PC-9 (cell line): ENCODE measurements at regions not wholly inside any gene's neighbourhood (a gene's known extent, or its start where the extent isn't known, plus 50 kb on each side); places are given as distances from the start of the nearest gene placed in this dataset.

Experiments used
- BruUV-seq: library from RNA; stranded (reverse); fragments of 400-500 nt; replicated peaks from 2 replicates; lab custom pipeline; 2021; lab: Mats Ljungman, UMichigan
- CTCF ChIA-PET: fragments of 300-600 bp; sonication (Branson Sonifier 250); formaldehyde crosslinking; loops from one replicate; lab custom pipeline; 2022; ENCODE audit warnings: antibody characterized with exemption; lab: Charles Lee
- POLR2A ChIA-PET: fragments of 300-600 bp; sonication (Branson Sonifier 250); formaldehyde crosslinking; loops from one replicate; lab custom pipeline; 2022; ENCODE audit warnings: antibody characterized with exemption; ENCODE audit not compliant: unreplicated experiment; lab: Charles Lee
- DNase-seq, 2 experiments: peaks; one replicate each; pipeline versions ENCODE4 v3.0.0 to v3.0.0-alpha.2; 2015 to 2022; ENCODE audit warnings: mixed read lengths in 1 of 2
- H2AFZ ChIP-seq: fragments of 200-600 bp; sonication (generic); 2 replicates; pipeline ENCODE4 v1.8.1; 2017; ENCODE audit warnings: antibody characterized with exemption
- H3F3A ChIP-seq: fragments of 200-600 bp; sonication (generic); 2 replicates; pipeline ENCODE4 v1.8.1; 2017; ENCODE audit warnings: antibody characterized with exemption, mild to moderate bottlenecking, low read depth; ENCODE audit not compliant: insufficient read depth
- H3K27ac ChIP-seq: fragments of 200-600 bp; sonication (generic); 2 replicates; pipeline ENCODE4 v1.6.1; 2016; ENCODE audit warnings: mixed run types
- H3K27me3 ChIP-seq: fragments of 200-600 bp; sonication (generic); 2 replicates; pipeline ENCODE4 v1.6.1; 2016; ENCODE audit warnings: low read depth, mixed run types; ENCODE audit not compliant: insufficient read depth
- H3K36me3 ChIP-seq: fragments of 200-600 bp; sonication (generic); 2 replicates; pipeline ENCODE4 v1.6.1; 2016; ENCODE audit warnings: low read depth, mixed run types
- H3K4me1 ChIP-seq: fragments of 200-600 bp; sonication (generic); replicated peaks from 2 replicates; pipeline ENCODE4 v1.6.1; 2016; ENCODE audit warnings: mixed run types; ENCODE audit not compliant: insufficient read depth
- H3K4me2 ChIP-seq: fragments of 200-600 bp; sonication (generic); 2 replicates; pipeline ENCODE4 v1.6.1; 2017; ENCODE audit warnings: mixed run types
- H3K4me3 ChIP-seq: fragments of 200-600 bp; sonication (generic); 2 replicates; pipeline ENCODE4 v1.6.1; 2016; ENCODE audit warnings: mixed run types
- H3K79me2 ChIP-seq: fragments of 200-600 bp; sonication (generic); 2 replicates; pipeline ENCODE4 v1.6.1; 2017; ENCODE audit warnings: low read depth, mixed run types
- H3K9me2 ChIP-seq: fragments of 200-600 bp; sonication (generic); 2 replicates; pipeline ENCODE4 v1.8.1; 2017; ENCODE audit warnings: mild to moderate bottlenecking; ENCODE audit not compliant: insufficient read depth
- H3K9me3 ChIP-seq: fragments of 200-600 bp; sonication (generic); 2 replicates; pipeline ENCODE4 v1.8.1; 2016; ENCODE audit warnings: low read depth; ENCODE audit not compliant: insufficient read depth
- H4K20me1 ChIP-seq: fragments of 200-600 bp; sonication (generic); 2 replicates; pipeline ENCODE4 v1.8.1; 2017; ENCODE audit not compliant: insufficient read depth
- EZH2 ChIP-seq: fragments of 200-600 bp; sonication (generic); IDR thresholded peaks from 2 replicates; pipeline ENCODE4 v1.8.0; 2017; ENCODE audit warnings: antibody characterized with exemption, low read depth
- intact Hi-C: fragments of 100-400 bp; cut with micrococcal nuclease; formaldehyde crosslinking; loops from one replicate; pipeline ENCODE4 v1.10.0; 2022; ENCODE audit not compliant: unreplicated experiment
- TF ChIP-seq, protein P1 (sequence below): fragments of 200-600 bp; sonication (generic); conservative IDR thresholded peaks from 2 replicates; pipeline ENCODE4 v1.6.1; 2017; ENCODE audit warnings: mixed run types, antibody characterized with exemption, mild to moderate bottlenecking, moderate library complexity

DNA sequence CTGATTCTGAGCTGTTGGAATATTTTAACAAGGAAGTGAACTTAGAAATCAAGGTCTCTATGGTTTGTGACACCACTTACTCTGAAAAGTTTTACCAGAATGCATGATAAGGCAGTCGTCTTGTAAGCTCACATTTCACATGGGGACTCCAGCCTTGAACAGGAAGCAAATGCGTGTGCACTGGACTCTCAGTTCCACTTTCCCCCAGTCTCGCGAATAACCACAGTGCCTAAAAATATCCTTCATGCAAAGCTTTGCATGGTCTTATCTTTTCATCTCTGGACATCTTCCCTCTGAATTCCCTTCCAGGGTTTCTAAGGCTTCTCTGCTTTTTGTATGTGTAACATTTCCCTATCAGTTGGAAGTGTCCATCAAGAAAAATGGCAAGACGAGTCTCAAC, 581.8 kb downstream of the NLGN4X start:
- POLR2A ChIA-PET, result no interaction called here

DNA sequence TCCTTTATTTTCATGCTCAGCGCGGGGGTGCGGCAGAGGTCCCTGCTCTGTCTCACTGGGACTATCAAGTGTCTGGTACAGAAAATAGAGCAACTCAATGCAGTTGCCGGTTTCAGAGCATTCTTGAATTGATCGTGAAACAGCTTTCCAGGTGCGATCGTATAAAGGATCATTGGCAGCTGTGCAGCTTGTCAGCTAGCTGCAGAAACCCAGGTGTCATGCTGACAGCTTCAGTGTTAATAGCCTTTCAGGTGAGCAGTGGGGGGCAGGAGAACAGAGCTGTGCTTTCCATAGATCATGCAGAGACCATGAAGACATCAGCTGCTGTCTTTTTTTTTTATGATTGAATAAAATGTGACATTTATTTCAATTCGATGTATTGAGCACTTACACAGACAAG, 583.9 kb downstream of the NLGN4X start:
- intact Hi-C loops, result no loop called here
- no peak for TF ChIP-seq EZH2
- TF ChIP-seq, protein P1, sequence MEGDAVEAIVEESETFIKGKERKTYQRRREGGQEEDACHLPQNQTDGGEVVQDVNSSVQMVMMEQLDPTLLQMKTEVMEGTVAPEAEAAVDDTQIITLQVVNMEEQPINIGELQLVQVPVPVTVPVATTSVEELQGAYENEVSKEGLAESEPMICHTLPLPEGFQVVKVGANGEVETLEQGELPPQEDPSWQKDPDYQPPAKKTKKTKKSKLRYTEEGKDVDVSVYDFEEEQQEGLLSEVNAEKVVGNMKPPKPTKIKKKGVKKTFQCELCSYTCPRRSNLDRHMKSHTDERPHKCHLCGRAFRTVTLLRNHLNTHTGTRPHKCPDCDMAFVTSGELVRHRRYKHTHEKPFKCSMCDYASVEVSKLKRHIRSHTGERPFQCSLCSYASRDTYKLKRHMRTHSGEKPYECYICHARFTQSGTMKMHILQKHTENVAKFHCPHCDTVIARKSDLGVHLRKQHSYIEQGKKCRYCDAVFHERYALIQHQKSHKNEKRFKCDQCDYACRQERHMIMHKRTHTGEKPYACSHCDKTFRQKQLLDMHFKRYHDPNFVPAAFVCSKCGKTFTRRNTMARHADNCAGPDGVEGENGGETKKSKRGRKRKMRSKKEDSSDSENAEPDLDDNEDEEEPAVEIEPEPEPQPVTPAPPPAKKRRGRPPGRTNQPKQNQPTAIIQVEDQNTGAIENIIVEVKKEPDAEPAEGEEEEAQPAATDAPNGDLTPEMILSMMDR, result no peak

More for the DNA sequence above, 581.8 kb downstream of the NLGN4X start:
- Histone ChIP-seq H3K9me2 (no peaks in the 10 kb centered on the region), H3K4me3 (no peak overlapping the region), H3F3A (no peaks in the 10 kb centered on the region), H3K27me3 (peaks cover 8% of the 10 kb centered on the region; the same call in 1 of the 2 replicates), H3K36me3 (no peaks in the 10 kb centered on the region), H3K79me2 (no peaks in the 10 kb centered on the region), H3K4me2 (no peak overlapping the region), H3K4me1 (no peaks in the 10 kb centered on the region), H2AFZ (no peak overlapping the region), H3K9me3 (no peaks in the 10 kb centered on the region), H3K27ac (no peak overlapping the region), H4K20me1 (no peaks in the 10 kb centered on the region)
- DNase-seq, result no peak
- CTCF ChIA-PET, result no interaction called here
- intact Hi-C loops, result no loop called here
- TF ChIP-seq, protein P1, result no peak
- no peak for TF ChIP-seq EZH2
- no TSS peak for BruUV-seq

DNA sequence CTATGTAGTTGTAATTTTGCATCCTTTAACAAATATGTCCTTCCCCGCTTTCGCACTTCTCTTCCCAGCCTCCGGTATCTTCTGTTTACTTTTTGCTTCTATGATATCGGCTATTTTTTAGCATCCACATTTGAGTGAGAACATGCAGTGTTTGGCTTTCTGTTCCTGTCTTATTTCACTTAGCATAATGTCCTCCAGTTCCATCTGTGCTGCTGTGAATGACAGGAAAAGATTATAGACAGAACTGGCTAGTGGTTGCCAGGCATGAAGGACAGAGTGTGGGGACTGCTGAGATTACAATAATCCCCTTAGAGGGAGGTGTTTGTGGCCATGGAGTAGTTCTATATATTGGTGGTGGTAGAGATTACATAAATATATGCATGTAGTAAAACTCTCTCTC, 588.6 kb downstream of the NLGN4X start:
- no peak for TF ChIP-seq EZH2
- TF ChIP-seq, protein P1, result no peak
- Histone ChIP-seq H3K4me3 (no peak overlapping the region), H3K79me2 (no peaks in the 10 kb centered on the region), H3K27ac (no peak overlapping the region), H3K27me3 (peaks cover 8% of the 10 kb centered on the region; the same call in 1 of the 2 replicates), H3K4me2 (no peak overlapping the region), H3K9me3 (no peaks in the 10 kb centered on the region), H3K4me1 (no peaks in the 10 kb centered on the region), H4K20me1 (no peaks in the 10 kb centered on the region), H2AFZ (no peak overlapping the region), H3K9me2 (no peaks in the 10 kb centered on the region), H3K36me3 (no peaks in the 10 kb centered on the region), H3F3A (no peaks in the 10 kb centered on the region)
- intact Hi-C loops, result no loop called here
- ChIA-PET CTCF (no interaction called here), POLR2A (no interaction called here)
- DNase-seq, result no peak
- no TSS peak for BruUV-seq

More for the DNA sequence above, 583.9 kb downstream of the NLGN4X start:
- no peak overlapping the region for H2AFZ ChIP-seq
- no peaks in the 10 kb centered on the region for H4K20me1 ChIP-seq
- POLR2A ChIA-PET, result no interaction called here
- H3K4me1 ChIP-seq, result no peaks in the 10 kb centered on the region
- H3K27me3 ChIP-seq, result peaks cover 8% of the 10 kb centered on the region; the same call in 1 of the 2 replicates
- no peak overlapping the region for H3K4me3 ChIP-seq
- no peak overlapping the region for H3K27ac ChIP-seq
- no peak for DNase-seq
- no peaks in the 10 kb centered on the region for H3K9me3 ChIP-seq
- no peaks in the 10 kb centered on the region for H3F3A ChIP-seq
- H3K79me2 ChIP-seq, result no peaks in the 10 kb centered on the region
- CTCF ChIA-PET, result no interaction called here
- H3K9me2 ChIP-seq, result no peaks in the 10 kb centered on the region
- H3K4me2 ChIP-seq, result no peak overlapping the region
- no peaks in the 10 kb centered on the region for H3K36me3 ChIP-seq
- no TSS peak for BruUV-seq
